NB4 (cell line): ENCODE measurements at regions not wholly inside any gene's neighbourhood (a gene's known extent, or its start where the extent isn't known, plus 50 kb on each side); places are given as distances from the start of the nearest gene placed in this dataset.

Experiments
- CTCF ChIP-seq: IDR thresholded peaks from one replicate; pipeline ENCODE4 v1.5.1; 2012; ENCODE audit warnings: low read depth, low read length
- MAX ChIP-seq: IDR thresholded peaks from 2 replicates; pipeline ENCODE4 v1.6.1; 2011; ENCODE audit warnings: low read depth, low read length
- POLR2A ChIP-seq: IDR thresholded peaks from 2 replicates; pipeline ENCODE4 v1.6.1; 2011; ENCODE audit warnings: mild to moderate bottlenecking; ENCODE audit not compliant: insufficient read length; ENCODE audit errors: extremely low read depth

DNA sequence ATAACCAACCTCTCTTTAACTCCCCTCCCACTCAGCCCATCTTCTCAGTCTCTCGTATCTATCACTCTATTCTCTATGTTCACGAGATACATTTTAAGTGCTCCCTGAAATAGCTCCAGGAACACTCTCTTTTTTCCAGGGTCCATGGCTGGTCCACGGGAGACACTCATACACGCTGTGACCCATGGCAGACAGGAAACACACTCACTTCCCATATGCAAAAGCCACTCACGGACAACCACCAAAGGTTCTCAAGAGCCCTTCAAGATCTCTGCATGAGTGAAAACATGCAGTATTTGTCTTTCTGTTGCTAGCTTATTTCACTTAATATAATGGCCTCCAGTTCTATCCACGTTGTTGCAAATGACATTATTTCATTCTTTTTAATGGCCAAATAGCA is 71.4 kb upstream of the PCSK2 start:
- no peak for TF ChIP-seq CTCF
- TF ChIP-seq POLR2A, result no peak
- no peak for TF ChIP-seq MAX
